GM18519 (cell line): ENCODE measurements at regions not wholly inside any gene's neighbourhood (a gene's known extent, or its start where the extent isn't known, plus 50 kb on each side); places are given as distances from the start of the nearest gene placed in this dataset.
"Not testable (repeated sequence)": the region's sequence is repeated elsewhere in the genome, so short reads cannot be mapped to it uniquely, and the experiment has no call there.

Source experiments
- ATAC-seq: cut with Tn5 transposase; IDR thresholded peaks from one replicate; pipeline ENCODE4 v1.9.1; 2021; ENCODE audit warnings: mild to moderate bottlenecking, moderate library complexity; ENCODE audit not compliant: unreplicated experiment, low FRiP score

- no peak for ATAC-seq
Observed at GRCh38 chr10:10067644-10068043, 950.0 kb upstream of the CELF2 start.

GRCh38 chr10:10074847-10075246 lies 942.8 kb upstream of the CELF2 start:
- not testable (repeated sequence) for ATAC-seq

DNA sequence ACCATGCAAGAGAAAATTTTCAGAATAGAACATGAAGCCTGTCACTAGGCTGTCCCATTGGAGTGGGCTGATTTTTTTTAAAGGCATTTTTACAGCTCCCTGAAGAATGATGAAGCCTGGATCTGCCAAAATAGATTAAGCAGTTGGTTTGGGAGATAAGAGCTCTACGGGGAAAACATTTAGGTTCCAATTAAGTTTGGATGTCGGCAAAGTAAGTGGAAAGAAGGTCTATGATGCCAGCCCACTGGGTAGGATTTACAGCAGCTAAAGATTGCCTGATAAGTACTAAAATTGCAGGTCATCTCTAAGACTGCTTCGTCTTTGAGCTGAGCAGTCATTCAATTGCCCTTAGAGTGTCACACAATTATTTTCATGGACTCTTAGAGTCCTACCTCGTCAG lies 939.2 kb upstream of the CELF2 start:
- no peak for ATAC-seq

DNA sequence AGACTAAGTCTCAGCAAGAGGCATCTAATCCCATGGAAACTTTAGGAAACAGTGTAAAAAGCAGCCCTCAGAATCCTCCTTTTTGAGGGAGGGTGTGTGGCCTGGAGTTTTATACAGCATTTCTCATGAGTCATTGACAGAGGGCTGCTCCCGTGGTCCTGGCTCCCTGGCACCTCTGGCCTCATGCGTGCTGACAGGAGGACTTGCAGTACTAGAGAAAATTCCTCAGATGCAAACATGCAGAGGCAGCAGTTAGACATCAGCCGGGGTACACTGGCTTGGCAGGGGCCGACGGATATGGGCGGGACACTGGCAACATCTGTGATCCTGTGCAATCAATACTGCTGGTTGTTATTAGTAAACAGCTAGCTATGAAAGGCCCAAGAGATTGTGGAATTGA lies 925.1 kb upstream of the CELF2 start:
- no peak for ATAC-seq

DNA sequence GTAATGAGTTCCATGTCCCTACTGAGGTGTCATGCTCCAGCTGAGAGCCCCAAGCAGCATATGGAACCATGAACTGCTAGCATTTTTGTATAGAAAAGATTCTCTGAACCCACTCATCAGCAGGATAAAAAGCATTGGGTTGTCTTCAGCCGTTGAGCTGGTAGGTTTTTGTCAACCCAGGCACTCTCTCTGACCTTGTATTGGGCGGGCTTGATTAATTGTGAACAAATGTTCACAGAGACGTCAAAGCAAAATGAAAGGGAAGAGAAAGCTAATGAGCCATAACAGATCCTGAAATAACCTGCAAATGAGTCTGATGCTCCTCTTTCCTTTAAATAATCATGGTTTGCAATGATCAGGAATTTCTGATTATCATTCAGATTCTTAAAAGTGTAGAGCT lies 924.7 kb upstream of the CELF2 start:
- ATAC-seq, result no peak

DNA sequence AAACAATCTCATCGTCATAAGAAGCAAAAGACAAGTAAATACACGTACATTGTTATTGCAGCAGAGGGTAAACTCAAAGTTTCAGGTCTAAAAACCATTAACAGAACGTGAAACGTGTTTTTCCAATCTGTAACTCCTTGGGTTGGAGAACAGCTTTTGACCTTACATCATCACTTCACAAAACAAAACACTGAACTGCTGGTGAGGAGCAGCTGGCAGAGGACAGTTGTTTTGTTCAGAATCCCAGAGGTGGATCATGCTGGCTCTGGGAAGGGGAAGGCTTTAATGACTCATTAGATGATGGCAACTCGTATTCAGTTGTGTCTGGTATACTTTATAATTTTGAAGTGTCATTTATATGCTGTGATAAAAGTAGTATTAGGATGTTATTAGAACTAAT lies 923.0 kb upstream of the CELF2 start:
- no peak for ATAC-seq

DNA sequence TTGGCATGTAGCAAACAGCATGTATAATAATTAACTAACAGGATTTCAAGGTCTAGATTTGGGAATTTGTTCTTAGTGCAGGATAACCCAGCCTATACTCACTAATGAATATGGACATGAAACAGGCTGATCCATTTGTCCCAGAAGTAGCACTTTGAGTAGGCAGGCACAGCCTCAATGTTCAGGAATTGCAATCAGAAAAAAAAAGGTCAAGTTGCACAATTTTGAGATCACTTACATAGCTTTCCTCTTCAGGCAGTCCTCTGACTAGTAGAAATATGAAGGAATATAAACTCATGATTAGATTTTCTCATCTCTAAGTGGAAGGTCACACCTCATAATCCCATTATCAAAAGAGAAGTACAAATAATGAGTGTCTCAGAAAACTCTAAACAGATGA lies 921.4 kb upstream of the CELF2 start:
- no peak for ATAC-seq

- ATAC-seq, result no peak
Observed at GRCh38 chr10:10096898-10097297, 920.8 kb upstream of the CELF2 start.

- no peak for ATAC-seq
Observed at GRCh38 chr10:10101106-10101505, 916.6 kb upstream of the CELF2 start.

DNA sequence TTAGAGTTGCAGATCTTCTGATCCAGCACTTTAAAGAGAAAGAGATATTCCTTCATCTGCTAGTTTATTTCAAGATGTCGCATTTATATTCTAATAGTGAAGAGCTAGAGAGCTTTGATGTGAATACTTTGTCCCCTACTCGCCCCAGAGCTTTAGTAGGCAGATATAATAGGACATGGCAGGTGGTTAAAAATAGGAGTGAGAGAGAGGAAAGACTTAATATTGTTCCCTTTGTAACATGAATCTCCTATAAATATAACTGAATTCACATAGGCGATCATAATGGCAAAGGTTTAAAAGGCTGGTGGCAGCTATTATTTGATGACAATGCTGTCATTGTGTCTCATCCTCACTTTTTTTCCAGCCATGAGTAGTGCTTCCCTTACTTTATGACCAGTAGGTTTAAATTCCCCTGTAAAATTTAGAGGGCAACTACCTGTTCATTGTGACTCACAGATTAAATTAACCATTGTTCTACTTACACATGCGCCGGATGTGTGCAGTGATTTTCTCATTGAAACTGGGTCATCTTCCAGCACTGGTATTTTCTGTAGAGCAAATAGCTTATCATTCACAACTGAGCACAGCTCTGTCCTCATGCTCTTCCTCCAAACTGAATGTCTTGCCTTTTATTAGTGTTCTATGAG lies 906.7 kb upstream of the CELF2 start:
- no peak for ATAC-seq

- no peak for ATAC-seq
Observed at GRCh38 chr10:10118131-10118530, 899.5 kb upstream of the CELF2 start.

- ATAC-seq, result no peak
Observed at GRCh38 chr10:10120671-10121070, 897.0 kb upstream of the CELF2 start.

DNA sequence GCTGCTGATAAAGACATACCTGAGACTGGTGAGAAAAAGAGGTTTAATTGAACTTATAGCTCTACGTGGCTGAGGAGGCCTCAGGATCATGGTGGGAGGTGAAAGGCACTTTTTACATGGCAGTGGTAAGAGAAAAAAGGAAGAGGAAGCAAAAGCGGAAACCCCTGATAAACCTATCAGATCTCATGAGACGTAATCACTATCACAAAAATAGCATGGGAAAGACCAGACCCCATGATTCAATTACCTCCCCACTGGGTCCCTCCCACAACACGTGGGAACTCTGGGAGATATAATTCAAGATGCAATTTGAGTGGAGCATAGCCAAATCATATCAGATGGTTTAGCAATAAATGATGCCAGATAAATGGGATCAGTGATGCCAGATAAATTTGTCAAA lies 892.0 kb upstream of the CELF2 start:
- ATAC-seq, result no peak

- no peak for ATAC-seq
Observed at GRCh38 chr10:10126218-10126617, 891.5 kb upstream of the CELF2 start.

DNA sequence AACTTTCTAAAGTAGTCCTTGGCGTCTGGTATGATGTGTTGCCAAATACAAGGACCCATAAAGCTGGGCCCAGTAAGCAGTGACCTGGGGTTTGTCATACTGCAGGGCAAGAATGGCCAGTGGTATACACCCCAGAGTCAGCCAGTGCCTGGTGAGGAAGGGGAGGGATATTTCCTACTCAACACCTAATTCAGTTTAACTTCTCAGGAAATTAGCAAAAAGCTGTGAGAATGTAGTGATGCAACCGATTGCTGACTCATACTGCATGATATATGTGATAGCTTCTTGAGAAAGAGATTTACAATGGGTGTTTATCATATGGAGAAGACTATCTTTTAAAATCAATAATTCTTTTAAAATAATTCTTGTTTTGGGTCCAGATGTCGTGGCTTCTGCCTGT lies 889.3 kb upstream of the CELF2 start:
- no peak for ATAC-seq

DNA sequence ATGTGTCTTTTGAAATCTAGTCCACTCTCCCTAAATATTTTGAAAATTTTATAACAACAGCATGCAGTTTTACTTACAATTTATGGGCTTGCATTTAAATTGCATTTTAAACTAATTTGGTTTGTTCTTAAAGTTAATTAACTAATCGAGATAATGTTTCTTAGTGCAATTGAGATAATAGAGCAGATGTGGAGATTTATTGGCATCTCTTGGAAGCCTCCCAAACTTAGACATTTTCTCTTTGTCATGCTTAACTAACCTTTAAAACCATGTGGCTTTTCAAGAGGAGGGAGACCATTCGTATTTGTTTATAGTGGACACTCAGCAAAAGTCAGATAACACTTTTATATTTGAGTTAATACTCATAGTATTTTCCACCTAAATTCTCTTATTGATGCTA lies 887.0 kb upstream of the CELF2 start:
- no peak for ATAC-seq

DNA sequence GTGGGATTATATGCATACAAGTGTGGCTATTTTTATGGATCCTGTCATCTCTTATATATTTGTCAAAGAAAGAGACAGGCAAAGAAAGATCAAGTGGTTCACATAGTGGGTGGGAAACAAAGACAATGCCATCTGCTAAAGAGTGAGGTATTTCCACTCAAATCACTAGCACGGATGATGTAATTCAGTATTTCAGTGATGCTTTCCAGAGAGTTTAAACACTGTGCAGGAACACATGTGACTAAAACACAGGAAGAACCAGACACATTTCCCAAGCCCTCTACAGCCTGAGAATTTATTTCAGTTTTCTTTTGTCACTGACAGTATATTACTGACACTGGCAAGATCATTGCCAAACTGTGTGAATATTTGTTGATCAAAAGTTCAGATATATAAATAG lies 885.7 kb upstream of the CELF2 start:
- ATAC-seq, result no peak

GRCh38 chr10:10133281-10133680 lies 884.4 kb upstream of the CELF2 start:
- ATAC-seq, result no peak

GRCh38 chr10:10138685-10139084 lies 879.0 kb upstream of the CELF2 start:
- no peak for ATAC-seq

GRCh38 chr10:10141782-10142382 lies 875.8 kb upstream of the CELF2 start:
- no peak for ATAC-seq

- ATAC-seq, result no peak
Observed at GRCh38 chr10:10146604-10147003, 871.1 kb upstream of the CELF2 start.

DNA sequence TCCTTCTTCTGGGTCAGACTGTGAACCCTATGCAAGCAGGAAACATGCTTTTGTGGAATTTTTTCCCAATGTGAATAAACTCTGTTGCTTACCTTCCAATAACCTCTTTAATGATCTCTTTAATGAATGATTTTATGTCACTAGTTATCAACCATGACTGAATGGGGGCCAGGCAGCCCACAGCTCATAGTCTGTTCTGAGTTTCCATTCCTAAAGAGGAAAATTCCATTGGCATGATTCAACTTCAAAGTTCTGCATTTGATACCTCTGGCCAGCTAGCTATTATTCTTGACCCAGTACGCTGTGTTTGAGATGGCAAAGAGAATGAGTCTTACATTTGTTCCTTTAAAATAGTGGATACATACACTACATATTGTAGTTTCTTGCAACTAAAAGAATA lies 867.8 kb upstream of the CELF2 start:
- ATAC-seq, result no peak
